ENCODE measurements at regions not wholly inside any gene's neighbourhood (a gene's known extent, or its start where the extent isn't known, plus 50 kb on each side); places are given as distances from the start of the nearest gene placed in this dataset.

GRCh38 chr11:128164080-128164741 lies 423.1 kb downstream of the ETS1 start (continued):
- TF ChIP-seq MAX (IDR thresholded peaks at IDR 0.05; ENCODE audit: low read depth) (no peak), ZBTB33 (IDR thresholded peaks at IDR 0.05; ENCODE audit: borderline replicate concordance, low read depth) (no peak), FOXJ3 (CRISPR knock-in tag; IDR thresholded peaks at IDR 0.05) (no peak)

GRCh38 chr11:128161994-128162393 lies 425.4 kb downstream of the ETS1 start:
- H3K36me3 ChIP-seq (replicated peaks in 1 of 2; ENCODE audit: control insufficient read depth in 1 of 2, insufficient read depth in 2 of 2, low read length in 1 of 2) = no peaks in the 10 kb centered on the region
- H4K20me1 ChIP-seq (ENCODE audit: insufficient read depth) = no peaks in the 10 kb centered on the region
- POLR2A ChIA-PET = no interaction called here
- CTCF ChIA-PET = interaction anchor here (1.1 to 9.3 kb wide), 4 partner anchors 8 to 669 kb away, joined by 3 to 137 read pairs (median 4); no protein-coding TSS in a partner anchor
- H2AFZ ChIP-seq (ENCODE audit: low read depth) = no peak overlapping the region
- 88% methylated on average over 1 of the region's 1 CpG for WGBS (ENCODE audit: low lambda C conversion rate)
- no peak for DNase-seq
- H3K9ac ChIP-seq = no peak overlapping the region
- no peak overlapping the region for H3K4me3 ChIP-seq (ENCODE audit: low read depth in 2 of 2, low read length in 1 of 2)
- no peaks in the 10 kb centered on the region; a peak in 1 of 4 replicates for H3K4me1 ChIP-seq (ENCODE audit: control insufficient read depth in 1 of 2, insufficient read depth in 2 of 2, low read depth in 1 of 2, low read length in 1 of 2)
- no peaks in the 10 kb centered on the region for H3K9me2 ChIP-seq
- H3F3A ChIP-seq (replicated peaks; ENCODE audit: insufficient read depth) = no peaks in the 10 kb centered on the region
- no peaks in the 10 kb centered on the region for H3K27me3 ChIP-seq (ENCODE audit: insufficient read depth)
- TF ChIP-seq REST (IDR thresholded peaks at IDR 0.05; ENCODE audit: low read depth, low read length) (no peak), FOXM1 (IDR thresholded peaks at IDR 0.05; ENCODE audit: low read depth) (no peak), JUND (IDR thresholded peaks at IDR 0.05) (no peak), MEF2A (IDR thresholded peaks at IDR 0.05; ENCODE audit: borderline replicate concordance, low read depth) (no peak), RFX5 (IDR thresholded peaks at IDR 0.05; ENCODE audit: low read length) (no peak), NRF1 (IDR thresholded peaks at IDR 0.05; ENCODE audit: low read depth, low read length) (no peak), GATA2 (CRISPR knock-in tag; IDR thresholded peaks at IDR 0.05) (no peak), RXRA (IDR thresholded peaks at IDR 0.05; ENCODE audit: borderline replicate concordance, low read depth) (no peak), POLR2AphosphoS5 (IDR thresholded peaks at IDR 0.05; ENCODE audit: low read depth, low read length) (no peak), FOSL2 (IDR thresholded peaks at IDR 0.05; ENCODE audit: borderline replicate concordance, low read depth) (no peak)
- H3K27ac ChIP-seq (ENCODE audit: low read depth in 2 of 2, low read length in 1 of 2) = no peak overlapping the region
- no peaks in the 10 kb centered on the region for H3K9me3 ChIP-seq
- H3K4me2 ChIP-seq = no peak overlapping the region
- H3K79me2 ChIP-seq (ENCODE audit: insufficient read depth) = no peaks in the 10 kb centered on the region

All from SK-N-SH (cell line).